Tibial artery (tissue), 4 donors: ENCODE measurements at regions not wholly inside any gene's neighbourhood (a gene's known extent, or its start where the extent isn't known, plus 50 kb on each side); places are given as distances from the start of the nearest gene placed in this dataset.
A peak's percentile ranks its signal among the peaks of the same experiment; 100 is the strongest.
"Not testable (repeated sequence)": the region's sequence is repeated elsewhere in the genome, so short reads cannot be mapped to it uniquely, and the experiment has no call there.

Source experiments
- DNase-seq, 2 donors: peaks; one replicate each; pipeline ENCODE4 v3.0.0-alpha.2; 2019
- H3K27ac ChIP-seq, 2 donors: fragments of 200-600 bp; sonication (generic) in 1 of 2; 1 replicate in 1 of 2; 2 replicates in 1 of 2; pipeline ENCODE4 v1.5.1; 2018 to 2019; ENCODE audit warnings: mild to moderate bottlenecking in 1 of 2
- H3K27me3 ChIP-seq, 2 donors: fragments of 200-600 bp; sonication (generic) in 1 of 2; one replicate each; pipeline versions ENCODE4 v1.5.1 to v1.6.0; 2016 to 2019
- H3K36me3 ChIP-seq, 3 donors: fragments of 200-600 bp; sonication (generic) in 2 of 3; one replicate each; pipeline ENCODE4 v1.5.1; 2016 to 2019; ENCODE audit warnings: mild to moderate bottlenecking in 2 of 3
- H3K4me1 ChIP-seq, 4 donors: fragments of 200-600 bp; sonication (generic) in 2 of 4; 1 replicate in 3 of 4; 2 replicates in 1 of 4; pipeline ENCODE4 v1.5.1; 2016 to 2019
- H3K4me3 ChIP-seq, 2 donors: fragments of 200-600 bp; sonication (generic) in 1 of 2; 1 replicate in 1 of 2; 2 replicates in 1 of 2; pipeline ENCODE4 v1.5.1; 2018 to 2019; ENCODE audit warnings: mild to moderate bottlenecking in 2 of 2
- H3K9me3 ChIP-seq, 3 donors: fragments of 200-600 bp; sonication (generic) in 1 of 3; one replicate each; pipeline ENCODE4 v1.5.1; 2016 to 2019
- intact Hi-C: fragments of 100-400 bp; cut with DNase I; formaldehyde crosslinking; loops from one replicate; pipeline ENCODE4 v1.15.0; 2023; ENCODE audit warnings: low total_unique reads
- TF ChIP-seq, protein P1 (sequence below), 2 experiments: fragments of 200-600 bp in 1 of 2; fragments of 450-650 bp in 1 of 2; IDR thresholded peaks; one replicate each; pipeline ENCODE4 v1.5.1; 2017 to 2019; ENCODE audit warnings: antibody characterized with exemption in 2 of 2, mild to moderate bottlenecking in 1 of 2, moderate library complexity in 1 of 2

DNA sequence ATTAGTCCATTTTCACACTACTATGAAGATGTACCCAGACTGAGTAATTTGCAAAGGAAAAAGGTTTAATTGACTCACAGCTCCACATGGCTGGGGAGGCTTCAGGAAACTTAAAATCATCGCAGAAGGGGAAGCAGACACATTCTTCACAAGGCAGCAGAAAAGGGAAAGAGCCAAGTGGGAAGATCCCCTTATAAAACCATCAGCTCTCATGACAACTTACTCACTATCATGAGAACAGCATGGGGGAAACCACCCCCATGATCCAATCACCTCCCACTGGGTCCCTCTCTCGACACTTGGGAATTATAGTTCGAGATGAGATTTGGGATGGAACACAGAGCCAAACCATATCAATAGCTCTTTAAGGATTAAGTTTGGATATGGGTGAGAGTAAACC, 246.1 kb upstream of the CYRIA start:
- intact Hi-C loops, result no loop called here
- TF ChIP-seq, protein P1, sequence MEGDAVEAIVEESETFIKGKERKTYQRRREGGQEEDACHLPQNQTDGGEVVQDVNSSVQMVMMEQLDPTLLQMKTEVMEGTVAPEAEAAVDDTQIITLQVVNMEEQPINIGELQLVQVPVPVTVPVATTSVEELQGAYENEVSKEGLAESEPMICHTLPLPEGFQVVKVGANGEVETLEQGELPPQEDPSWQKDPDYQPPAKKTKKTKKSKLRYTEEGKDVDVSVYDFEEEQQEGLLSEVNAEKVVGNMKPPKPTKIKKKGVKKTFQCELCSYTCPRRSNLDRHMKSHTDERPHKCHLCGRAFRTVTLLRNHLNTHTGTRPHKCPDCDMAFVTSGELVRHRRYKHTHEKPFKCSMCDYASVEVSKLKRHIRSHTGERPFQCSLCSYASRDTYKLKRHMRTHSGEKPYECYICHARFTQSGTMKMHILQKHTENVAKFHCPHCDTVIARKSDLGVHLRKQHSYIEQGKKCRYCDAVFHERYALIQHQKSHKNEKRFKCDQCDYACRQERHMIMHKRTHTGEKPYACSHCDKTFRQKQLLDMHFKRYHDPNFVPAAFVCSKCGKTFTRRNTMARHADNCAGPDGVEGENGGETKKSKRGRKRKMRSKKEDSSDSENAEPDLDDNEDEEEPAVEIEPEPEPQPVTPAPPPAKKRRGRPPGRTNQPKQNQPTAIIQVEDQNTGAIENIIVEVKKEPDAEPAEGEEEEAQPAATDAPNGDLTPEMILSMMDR (IDR thresholded peaks at IDR 0.05), result no peak
- Histone ChIP-seq H3K27ac (no peak overlapping the region), H3K4me1 (no peaks in the 10 kb centered on the region), H3K4me3 (no peak overlapping the region), H3K9me3 (peaks cover 0 to 2% (median 0%) of the 10 kb centered on the region in 3 donors), H3K27me3 (no peaks in the 10 kb centered on the region), H3K36me3 (no peaks in the 10 kb centered on the region)
- no peak for DNase-seq

DNA sequence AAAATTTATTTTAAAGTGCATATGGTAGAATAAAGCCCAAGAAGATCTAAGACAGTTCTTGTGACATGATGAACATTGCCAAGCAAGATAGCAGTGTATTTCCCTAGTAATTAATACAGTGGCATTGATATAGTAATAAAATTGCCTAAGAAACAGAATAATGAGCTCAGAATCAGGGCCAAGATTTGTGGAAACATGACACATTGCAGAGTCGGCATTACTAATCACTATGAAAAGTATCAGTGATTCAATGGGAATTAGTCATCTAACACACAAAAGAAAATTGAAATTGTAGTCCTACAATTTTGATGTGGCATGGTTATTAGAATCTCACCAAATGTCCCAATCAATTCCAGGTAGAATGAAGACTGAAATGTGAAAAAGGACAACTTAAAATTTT, 243.0 kb upstream of the CYRIA start:
- TF ChIP-seq, protein P1 (IDR thresholded peaks at IDR 0.05), result no peak
- Histone ChIP-seq H3K36me3 (no peaks in the 10 kb centered on the region), H3K4me3 (no peak overlapping the region), H3K27ac (no peak overlapping the region), H3K27me3 (no peaks in the 10 kb centered on the region), H3K4me1 (no peaks in the 10 kb centered on the region), H3K9me3 (no peaks in the 10 kb centered on the region)
- DNase-seq, result no peak
- intact Hi-C loops, result no loop called here

DNA sequence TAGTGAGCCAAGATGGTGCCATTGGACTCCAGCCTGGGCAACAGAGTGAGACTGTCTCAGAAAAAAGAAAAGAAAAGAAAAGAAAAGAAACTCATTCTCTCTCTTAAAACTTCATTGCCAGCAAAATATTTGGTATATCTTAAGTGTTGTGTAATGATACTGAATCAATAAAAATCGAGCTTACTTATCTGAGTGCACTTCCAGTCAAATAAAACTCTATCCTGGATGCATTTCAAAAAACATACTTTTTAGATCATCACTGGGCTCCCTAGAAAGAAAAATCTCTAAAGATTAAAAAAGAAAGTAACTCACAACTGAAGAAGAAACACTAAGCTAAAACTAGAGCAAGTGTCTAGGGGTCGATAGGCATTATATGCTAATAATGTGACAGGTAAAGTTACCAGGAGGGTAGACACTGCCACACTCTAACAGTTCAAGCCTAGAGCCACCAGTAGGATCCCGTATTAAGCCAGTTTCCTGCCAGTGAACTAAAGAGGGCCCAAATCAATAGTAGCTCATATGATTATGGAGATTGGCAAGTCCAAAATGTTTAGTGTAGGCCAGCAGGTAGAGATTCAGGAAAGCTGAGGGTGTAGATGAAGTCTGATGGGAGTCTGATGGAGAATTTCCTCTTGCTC, 242.1 kb upstream of the CYRIA start:
- intact Hi-C loops, result no loop called here
- TF ChIP-seq, protein P1 (IDR thresholded peaks at IDR 0.05), result no peak
- Histone ChIP-seq H3K9me3 (no peaks in the 10 kb centered on the region), H3K27me3 (no peaks in the 10 kb centered on the region), H3K4me3 (no peak overlapping the region), H3K27ac (no peak overlapping the region), H3K36me3 (no peaks in the 10 kb centered on the region), H3K4me1 (no peaks in the 10 kb centered on the region)
- no peak for DNase-seq

DNA sequence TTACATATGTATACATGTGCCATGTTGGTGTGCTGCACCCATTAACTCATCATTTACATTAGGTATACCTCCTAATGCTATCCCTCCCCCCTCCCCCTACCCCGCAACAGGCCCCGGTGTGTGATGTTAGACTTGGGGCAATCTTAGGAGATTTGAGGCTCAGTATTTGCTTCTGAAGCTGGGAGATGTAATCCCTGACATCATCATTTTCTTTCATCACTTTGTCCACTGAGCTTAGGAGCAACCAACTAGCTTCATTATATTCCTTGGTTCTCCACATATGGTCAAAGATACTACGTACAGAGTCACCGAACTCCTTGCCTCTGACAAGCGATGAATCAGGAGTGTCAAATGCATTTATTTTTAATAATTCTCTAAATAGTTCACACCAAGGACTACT, 239.7 kb upstream of the CYRIA start:
- H3K27ac ChIP-seq, H3K27me3 ChIP-seq, intact Hi-C loops, H3K9me3 ChIP-seq, H3K4me3 ChIP-seq, H3K4me1 ChIP-seq, H3K36me3 ChIP-seq, DNase-seq: not testable (repeated sequence)

DNA sequence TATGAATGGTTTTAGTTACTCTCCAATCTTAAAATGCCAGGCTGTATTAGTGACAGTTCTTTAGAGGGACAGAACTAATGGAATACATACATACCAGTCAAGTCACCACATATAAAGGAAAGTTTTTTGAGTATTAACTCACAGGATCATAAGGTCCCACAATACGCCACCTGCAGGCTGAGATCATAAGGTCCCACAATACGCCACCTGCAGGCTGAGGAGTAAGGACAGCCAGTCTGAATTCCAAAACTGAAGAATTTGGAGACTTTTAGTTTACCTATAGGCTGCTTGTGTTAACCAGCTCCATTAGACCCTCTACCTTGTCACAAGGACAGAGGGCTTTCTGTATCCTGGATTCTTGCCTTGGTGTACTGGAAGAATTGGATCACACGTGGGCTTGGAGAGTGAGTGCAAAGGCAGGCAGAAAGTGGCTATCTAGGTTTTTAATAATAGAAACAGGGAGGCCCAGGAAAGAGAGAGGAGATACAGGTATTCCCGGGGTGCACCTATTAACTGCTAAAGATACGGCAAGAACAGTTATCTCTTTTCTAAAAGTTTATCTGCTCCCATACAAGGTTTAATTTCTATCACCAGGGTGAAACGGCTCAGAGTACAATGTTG, 234.9 kb upstream of the CYRIA start:
- intact Hi-C loops, result no loop called here
- Histone ChIP-seq H3K4me3 (no peak overlapping the region), H3K9me3 (no peaks in the 10 kb centered on the region), H3K4me1 (no peaks in the 10 kb centered on the region), H3K27me3 (no peaks in the 10 kb centered on the region), H3K27ac (no peak overlapping the region), H3K36me3 (no peaks in the 10 kb centered on the region)
- TF ChIP-seq, protein P1 (IDR thresholded peaks at IDR 0.05), result peak in 1 of 2 experiments; percentile 10
- DNase-seq, result no peak

DNA sequence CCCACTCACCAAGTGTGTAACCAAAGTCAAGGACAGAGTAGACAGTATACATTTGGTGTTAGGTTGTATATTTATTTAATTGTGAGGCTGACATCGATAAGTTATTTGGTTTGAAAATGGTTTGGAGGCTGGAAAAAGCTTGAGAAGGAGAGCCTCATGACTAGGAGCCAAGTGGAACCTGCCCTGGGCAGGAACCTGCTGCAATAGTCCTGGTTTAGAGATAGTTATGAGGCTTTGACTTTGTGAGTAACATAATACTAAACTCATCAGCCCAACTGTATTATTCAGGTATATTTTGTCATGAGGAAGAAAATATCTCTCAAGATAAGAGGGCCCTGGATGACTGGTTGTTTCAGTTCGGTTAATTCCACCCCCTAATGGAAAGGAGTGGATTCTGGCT, 234.3 kb upstream of the CYRIA start:
- DNase-seq, result no peak
- H3K9me3 ChIP-seq, result no peaks in the 10 kb centered on the region
- no peaks in the 10 kb centered on the region for H3K4me1 ChIP-seq
- H3K4me3 ChIP-seq, result no peak overlapping the region
- intact Hi-C loops, result no loop called here
- no peaks in the 10 kb centered on the region for H3K36me3 ChIP-seq
- H3K27me3 ChIP-seq, result no peaks in the 10 kb centered on the region
- TF ChIP-seq, protein P1 (IDR thresholded peaks at IDR 0.05), result no peak
- H3K27ac ChIP-seq, result no peak overlapping the region
